ENCODE measurements at regions not wholly inside any gene's neighbourhood (a gene's known extent, or its start where the extent isn't known, plus 50 kb on each side); places are given as distances from the start of the nearest gene placed in this dataset.

DNA sequence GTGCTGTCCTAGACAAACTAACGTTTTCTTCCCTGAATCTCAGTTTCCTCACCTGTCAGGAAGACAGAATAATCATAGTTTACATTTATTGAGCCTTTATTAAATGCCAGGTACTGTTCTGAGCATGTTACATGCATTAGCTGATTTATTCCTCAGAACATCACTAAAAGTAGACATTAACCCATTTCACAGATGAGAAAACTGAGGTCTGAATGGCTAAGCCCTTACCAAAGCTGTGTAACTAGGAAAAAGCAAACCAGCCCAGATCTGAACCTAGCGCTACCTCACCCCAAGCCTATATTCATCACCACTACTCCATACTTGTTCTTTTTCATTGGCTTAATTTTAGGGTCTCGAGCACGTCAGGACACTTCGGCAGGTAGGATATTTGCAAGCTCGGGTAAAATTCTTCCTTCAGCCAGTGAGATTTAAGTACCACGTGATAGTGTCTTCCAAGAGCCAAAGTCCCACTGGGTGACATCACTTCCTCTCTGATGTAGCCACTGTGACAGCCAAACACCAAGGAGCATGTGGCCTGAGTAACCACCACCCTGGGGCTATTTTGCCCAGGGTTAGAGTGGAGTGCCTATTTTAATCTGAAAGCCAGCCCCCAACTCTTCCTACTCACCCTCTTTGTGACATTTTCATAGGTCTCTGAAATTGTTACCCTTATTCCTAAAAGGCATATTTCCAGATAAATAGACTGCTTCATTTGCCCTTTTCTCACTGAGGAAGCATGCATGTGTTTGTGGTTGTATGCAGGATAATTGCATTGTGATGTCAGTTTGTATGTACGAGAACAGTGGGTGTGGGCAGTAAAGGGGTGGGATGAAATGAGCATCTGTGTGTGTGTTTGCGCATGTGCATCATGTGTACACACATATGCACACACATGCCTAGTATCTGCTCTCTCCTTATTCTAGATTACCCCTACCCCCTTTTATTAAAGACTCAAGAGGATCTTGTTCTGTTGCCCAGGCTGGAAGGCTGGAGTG lies 62.2 kb upstream of the WSCD2 start:
- Histone ChIP-seq H3K27me3 (no peaks in the 10 kb centered on the region), H3K4me1 (ENCODE audit: insufficient read depth) (no peaks in the 10 kb centered on the region), H3K9me3 (no peaks in the 10 kb centered on the region), H3K27ac (no peak overlapping the region), H3K4me3 (no peak overlapping the region), H3K36me3 (no peaks in the 10 kb centered on the region)
- 66 to 74% (median 73%) methylated on average over 9 of the region's 9 CpGs for WGBS, 3 donors
- DNase-seq: no peak
- TF ChIP-seq POLR2A (IDR thresholded peaks at IDR 0.05) (no peak), EP300 (IDR thresholded peaks at IDR 0.05) (no peak)
- TF ChIP-seq, protein P1, sequence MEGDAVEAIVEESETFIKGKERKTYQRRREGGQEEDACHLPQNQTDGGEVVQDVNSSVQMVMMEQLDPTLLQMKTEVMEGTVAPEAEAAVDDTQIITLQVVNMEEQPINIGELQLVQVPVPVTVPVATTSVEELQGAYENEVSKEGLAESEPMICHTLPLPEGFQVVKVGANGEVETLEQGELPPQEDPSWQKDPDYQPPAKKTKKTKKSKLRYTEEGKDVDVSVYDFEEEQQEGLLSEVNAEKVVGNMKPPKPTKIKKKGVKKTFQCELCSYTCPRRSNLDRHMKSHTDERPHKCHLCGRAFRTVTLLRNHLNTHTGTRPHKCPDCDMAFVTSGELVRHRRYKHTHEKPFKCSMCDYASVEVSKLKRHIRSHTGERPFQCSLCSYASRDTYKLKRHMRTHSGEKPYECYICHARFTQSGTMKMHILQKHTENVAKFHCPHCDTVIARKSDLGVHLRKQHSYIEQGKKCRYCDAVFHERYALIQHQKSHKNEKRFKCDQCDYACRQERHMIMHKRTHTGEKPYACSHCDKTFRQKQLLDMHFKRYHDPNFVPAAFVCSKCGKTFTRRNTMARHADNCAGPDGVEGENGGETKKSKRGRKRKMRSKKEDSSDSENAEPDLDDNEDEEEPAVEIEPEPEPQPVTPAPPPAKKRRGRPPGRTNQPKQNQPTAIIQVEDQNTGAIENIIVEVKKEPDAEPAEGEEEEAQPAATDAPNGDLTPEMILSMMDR (IDR thresholded peaks at IDR 0.05): no peak
- intact Hi-C loops (cut with DNase I): no loop called here

DNA sequence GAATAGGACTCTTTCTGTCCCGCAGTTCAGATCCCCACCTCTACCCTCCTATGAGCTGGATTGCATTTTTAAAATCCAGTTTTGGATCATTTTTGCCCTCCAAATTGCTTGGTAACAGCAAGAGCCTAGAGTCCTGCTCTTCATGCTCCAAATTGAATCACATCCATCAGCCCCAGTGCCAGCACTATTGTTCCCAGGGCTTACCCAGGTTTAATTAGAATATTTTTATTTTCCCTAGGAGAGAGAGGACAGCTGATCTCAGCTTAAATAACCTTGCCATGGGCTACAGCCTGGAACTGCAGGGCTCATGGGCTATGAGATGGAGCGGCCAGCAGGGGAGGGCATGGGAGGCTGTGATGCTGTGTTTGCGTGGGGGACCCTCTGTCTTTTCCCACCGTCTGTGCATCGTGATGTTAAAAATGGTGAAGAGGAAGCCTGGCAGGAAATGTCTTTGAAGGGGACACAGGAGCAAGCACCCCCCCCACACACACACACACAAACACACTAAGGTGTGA lies 59.4 kb upstream of the WSCD2 start:
- Histone ChIP-seq H3K36me3 (no peaks in the 10 kb centered on the region), H3K27ac (no peak overlapping the region), H3K4me1 (ENCODE audit: insufficient read depth) (no peaks in the 10 kb centered on the region), H3K4me3 (no peak overlapping the region), H3K27me3 (no peaks in the 10 kb centered on the region), H3K9me3 (no peaks in the 10 kb centered on the region)
- no peak for DNase-seq
- intact Hi-C loops (cut with DNase I): no loop called here
- 54 to 57% (median 55%) methylated on average over 5 of the region's 5 CpGs for WGBS, 3 donors
- no peak for TF ChIP-seq POLR2A (IDR thresholded peaks at IDR 0.05)
- TF ChIP-seq, protein P1 (IDR thresholded peaks at IDR 0.05): no peak
- TF ChIP-seq EP300 (IDR thresholded peaks at IDR 0.05): no peak

DNA sequence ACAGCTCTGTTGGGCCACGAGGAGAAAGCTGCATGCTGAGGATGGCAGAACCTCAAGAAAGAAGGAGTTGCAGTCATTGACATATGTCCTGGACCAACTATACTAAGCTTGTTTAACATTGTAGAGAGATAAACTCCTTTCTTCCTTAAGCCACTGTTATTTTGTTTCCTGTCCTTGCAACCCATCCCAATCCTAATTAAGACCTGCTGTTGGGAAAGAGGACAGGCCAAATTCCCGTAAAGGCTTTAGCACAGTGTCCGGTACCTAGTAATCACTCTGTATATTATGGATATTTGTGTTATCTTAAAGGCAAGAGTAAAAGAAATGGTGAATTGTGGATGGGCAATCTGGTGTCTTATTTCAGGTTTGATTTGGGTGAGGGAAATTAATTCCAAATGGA lies 53.5 kb upstream of the WSCD2 start:
- H3K9me3 ChIP-seq: no peaks in the 10 kb centered on the region
- no peaks in the 10 kb centered on the region for H3K4me1 ChIP-seq (ENCODE audit: insufficient read depth)
- H3K4me3 ChIP-seq: no peak overlapping the region
- no peaks in the 10 kb centered on the region for H3K27me3 ChIP-seq
- intact Hi-C loops (cut with DNase I): no loop called here
- H3K36me3 ChIP-seq: no peaks in the 10 kb centered on the region
- TF ChIP-seq, protein P1 (IDR thresholded peaks at IDR 0.05): no peak
- TF ChIP-seq EP300 (IDR thresholded peaks at IDR 0.05) (no peak), POLR2A (IDR thresholded peaks at IDR 0.05) (no peak)
- WGBS, 3 donors: 23 to 38% (median 24%) methylated on average over 3 of the region's 3 CpGs
- DNase-seq: no peak
- no peak overlapping the region for H3K27ac ChIP-seq

DNA sequence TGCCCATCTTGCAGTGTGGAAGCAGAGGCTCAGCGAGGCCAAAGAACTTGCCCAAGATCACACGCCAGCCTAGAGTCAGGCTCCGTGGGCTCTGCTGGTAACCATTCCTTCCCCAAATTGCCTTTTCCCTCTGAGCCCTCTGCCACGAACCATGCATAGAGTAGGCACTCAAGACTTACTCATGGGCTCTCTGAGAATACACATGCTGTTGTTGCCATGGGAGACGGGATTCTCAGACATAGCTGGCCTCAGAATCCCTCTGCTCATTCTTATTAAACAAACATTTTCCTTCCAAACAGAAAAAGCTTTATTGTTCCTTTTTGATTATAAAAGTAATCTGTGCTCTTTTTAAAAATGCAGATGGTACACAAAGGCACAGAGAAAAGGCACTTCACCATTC lies 52.5 kb upstream of the WSCD2 start:
- TF ChIP-seq, protein P1 (IDR thresholded peaks at IDR 0.05): no peak
- TF ChIP-seq EP300 (IDR thresholded peaks at IDR 0.05): no peak
- TF ChIP-seq POLR2A (IDR thresholded peaks at IDR 0.05): no peak
- DNase-seq: no peak
- Histone ChIP-seq H3K4me1 (ENCODE audit: insufficient read depth) (no peaks in the 10 kb centered on the region), H3K27me3 (no peaks in the 10 kb centered on the region), H3K9me3 (no peaks in the 10 kb centered on the region), H3K27ac (no peak overlapping the region), H3K4me3 (no peak overlapping the region), H3K36me3 (no peaks in the 10 kb centered on the region)
- 73 to 79% (median 75%) methylated on average over 5 of the region's 5 CpGs for WGBS, 3 donors
- intact Hi-C loops (cut with DNase I): no loop called here

Data from ovary (tissue), 7 donors.